Omental fat pad (tissue), 3 donors: ENCODE measurements at regions not wholly inside any gene's neighbourhood (a gene's known extent, or its start where the extent isn't known, plus 50 kb on each side); places are given as distances from the start of the nearest gene placed in this dataset.

Source experiments
- ATAC-seq: fragments of 150-250 bp; one replicate; pipeline ENCODE4 v1.9.1; 2016; ENCODE audit warnings: mild to moderate bottlenecking, moderate library complexity; ENCODE audit not compliant: low FRiP score
- DNase-seq: peaks from one replicate; pipeline ENCODE4 v3.0.0-alpha.2; 2019; ENCODE audit warnings: low spot score
- TF ChIP-seq, protein P1 (sequence below), 3 donors: fragments of 450-650 bp; IDR thresholded peaks; one replicate each; pipeline ENCODE4 v1.5.1; 2016 to 2017; ENCODE audit warnings: antibody characterized with exemption in 3 of 3, mild to moderate bottlenecking in 3 of 3, moderate library complexity in 2 of 3

DNA sequence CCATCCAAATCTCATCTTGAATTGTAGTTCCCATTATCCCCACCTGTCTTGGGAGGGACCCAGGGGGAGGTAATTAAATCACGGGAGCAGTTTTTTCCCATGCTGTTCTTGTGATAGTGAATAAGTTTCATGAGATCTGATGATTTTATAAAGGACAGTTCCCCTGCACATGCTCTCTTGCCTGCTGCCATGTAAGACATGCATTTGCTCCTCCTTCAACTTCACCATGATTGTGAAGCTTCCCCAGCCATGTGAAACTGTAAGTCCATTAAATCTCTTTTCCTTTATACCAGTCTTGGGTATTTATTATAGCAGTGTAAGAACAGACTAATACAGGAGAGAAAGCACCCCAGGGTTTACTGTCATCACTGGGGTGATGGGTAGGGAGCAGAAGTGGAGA is 220.4 kb upstream of the NUDT4 start:
- ATAC-seq = no peak
- no peak for DNase-seq
- TF ChIP-seq, protein P1, sequence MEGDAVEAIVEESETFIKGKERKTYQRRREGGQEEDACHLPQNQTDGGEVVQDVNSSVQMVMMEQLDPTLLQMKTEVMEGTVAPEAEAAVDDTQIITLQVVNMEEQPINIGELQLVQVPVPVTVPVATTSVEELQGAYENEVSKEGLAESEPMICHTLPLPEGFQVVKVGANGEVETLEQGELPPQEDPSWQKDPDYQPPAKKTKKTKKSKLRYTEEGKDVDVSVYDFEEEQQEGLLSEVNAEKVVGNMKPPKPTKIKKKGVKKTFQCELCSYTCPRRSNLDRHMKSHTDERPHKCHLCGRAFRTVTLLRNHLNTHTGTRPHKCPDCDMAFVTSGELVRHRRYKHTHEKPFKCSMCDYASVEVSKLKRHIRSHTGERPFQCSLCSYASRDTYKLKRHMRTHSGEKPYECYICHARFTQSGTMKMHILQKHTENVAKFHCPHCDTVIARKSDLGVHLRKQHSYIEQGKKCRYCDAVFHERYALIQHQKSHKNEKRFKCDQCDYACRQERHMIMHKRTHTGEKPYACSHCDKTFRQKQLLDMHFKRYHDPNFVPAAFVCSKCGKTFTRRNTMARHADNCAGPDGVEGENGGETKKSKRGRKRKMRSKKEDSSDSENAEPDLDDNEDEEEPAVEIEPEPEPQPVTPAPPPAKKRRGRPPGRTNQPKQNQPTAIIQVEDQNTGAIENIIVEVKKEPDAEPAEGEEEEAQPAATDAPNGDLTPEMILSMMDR (IDR thresholded peaks at IDR 0.05) = no peak

GRCh38 chr12:93158065-93158843 is 219.5 kb upstream of the NUDT4 start:
- TF ChIP-seq, protein P1 (IDR thresholded peaks at IDR 0.05) = no peak
- DNase-seq (no peak), ATAC-seq (no peak)

DNA sequence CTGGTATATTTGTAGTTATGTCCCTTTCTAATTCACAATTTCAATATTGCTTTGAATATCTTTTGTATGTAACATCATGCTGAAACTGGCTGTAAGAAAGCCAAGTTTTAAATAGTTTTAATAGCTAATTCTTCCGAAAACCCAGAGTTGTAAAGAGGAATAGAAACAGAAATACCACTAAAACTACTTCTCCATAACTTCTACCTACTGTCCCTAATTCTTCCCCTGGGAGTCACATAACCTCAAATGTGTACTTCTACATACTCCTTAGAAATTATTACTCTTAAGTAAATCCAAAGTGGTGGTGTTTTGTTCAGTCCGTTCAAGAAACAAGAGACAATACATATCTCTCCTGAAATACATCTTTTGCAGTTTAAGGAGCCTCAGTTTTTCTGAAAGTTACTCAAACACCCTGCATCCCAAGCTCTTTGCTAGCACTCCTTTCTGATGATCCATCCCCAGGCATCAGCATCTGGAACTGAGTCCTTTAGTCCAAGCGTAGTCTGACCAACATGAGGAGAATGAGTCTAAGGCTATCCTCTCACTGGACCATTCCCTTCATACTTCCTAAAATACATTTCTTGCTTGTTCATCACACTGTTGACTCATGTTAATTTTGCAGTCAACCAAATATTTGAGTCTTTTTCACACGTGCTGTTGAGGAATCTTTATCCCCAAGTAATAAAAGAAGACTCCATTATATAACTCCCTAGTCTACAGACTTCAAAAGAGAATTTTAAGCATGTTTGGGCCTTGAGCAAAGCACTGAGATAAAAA is 214.3 kb upstream of the NUDT4 start:
- TF ChIP-seq, protein P1 (IDR thresholded peaks at IDR 0.05) = no peak
- ATAC-seq (no peak), DNase-seq (no peak)

- TF ChIP-seq, protein P1 (IDR thresholded peaks at IDR 0.05) = no peak
- ATAC-seq (no peak), DNase-seq (no peak)
These were observed 213.4 kb upstream of the NUDT4 start for GRCh38 chr12:93164103-93164880.

GRCh38 chr12:93165384-93165932 is 212.3 kb upstream of the NUDT4 start:
- ATAC-seq (no peak), DNase-seq (no peak)
- TF ChIP-seq, protein P1 (IDR thresholded peaks at IDR 0.05) = no peak

GRCh38 chr12:93166541-93167307 is 211.0 kb upstream of the NUDT4 start:
- TF ChIP-seq, protein P1 (IDR thresholded peaks at IDR 0.05) = no peak
- DNase-seq (no peak), ATAC-seq (no peak)
